ENCODE measurements at regions not wholly inside any gene's neighbourhood (a gene's known extent, or its start where the extent isn't known, plus 50 kb on each side); places are given as distances from the start of the nearest gene placed in this dataset.
"Not testable (repeated sequence)": the region's sequence is repeated elsewhere in the genome, so short reads cannot be mapped to it uniquely, and the experiment has no call there.

DNA sequence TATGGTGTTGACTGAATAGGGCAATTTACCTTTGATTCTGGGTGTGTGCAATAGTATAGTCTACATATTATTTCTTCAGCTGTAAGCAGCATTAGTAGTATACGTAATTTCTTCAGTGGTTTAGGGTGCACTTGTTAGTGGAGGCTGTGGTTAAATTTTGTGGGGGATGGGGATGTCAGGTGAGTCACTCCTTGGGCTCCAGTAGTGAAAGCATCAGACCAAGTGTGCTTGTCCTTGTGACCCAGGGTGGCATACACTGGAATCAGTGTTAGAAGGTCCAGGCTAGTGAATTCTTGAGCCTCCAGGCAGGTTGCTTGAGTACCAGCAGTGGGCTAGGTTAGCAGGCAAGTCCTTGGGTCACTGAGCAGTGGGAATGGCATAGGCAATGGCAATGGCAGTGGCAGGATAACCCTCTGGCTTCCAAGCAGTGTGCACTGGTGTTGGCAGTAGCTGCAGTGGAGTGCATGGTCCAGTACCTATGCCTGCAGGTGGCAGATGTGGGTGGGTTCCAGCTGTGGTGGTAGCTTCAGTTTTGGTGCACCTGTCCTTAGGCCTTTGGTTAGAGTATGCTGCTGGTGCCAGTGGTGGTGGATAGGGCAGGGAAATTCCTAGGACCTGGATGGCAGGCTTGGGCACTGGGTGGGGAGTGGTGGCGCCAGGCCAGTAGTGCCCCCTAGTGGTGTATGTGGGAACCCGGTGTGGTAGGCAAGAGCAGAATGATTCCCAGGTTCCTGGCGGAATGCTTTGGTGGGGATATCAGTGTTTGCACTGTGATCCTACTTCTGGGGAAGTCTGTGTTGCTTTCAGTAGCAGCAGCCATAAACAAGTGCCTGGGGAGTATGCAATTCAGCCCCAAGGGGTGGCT, 531.0 kb downstream of the SMARCA1 start:
- no peak overlapping the region for H3K4me3 ChIP-seq
- no peaks in the 10 kb centered on the region for H3K27me3 ChIP-seq
- 80 to 100% methylated on average over 1 to 2 of the region's 4 CpGs for WGBS, 2 donors (ENCODE audit: low coverage in 1 of 2)
- H3K9me3 ChIP-seq = no peaks in the 10 kb centered on the region
- H3K27ac ChIP-seq = no peak overlapping the region
- no peak for ATAC-seq
- no peaks in the 10 kb centered on the region for H3K36me3 ChIP-seq
- no peaks in the 10 kb centered on the region for H3K4me1 ChIP-seq
- TF ChIP-seq EP300 (IDR thresholded peaks at IDR 0.05) = no peak
- TF ChIP-seq, protein P1, sequence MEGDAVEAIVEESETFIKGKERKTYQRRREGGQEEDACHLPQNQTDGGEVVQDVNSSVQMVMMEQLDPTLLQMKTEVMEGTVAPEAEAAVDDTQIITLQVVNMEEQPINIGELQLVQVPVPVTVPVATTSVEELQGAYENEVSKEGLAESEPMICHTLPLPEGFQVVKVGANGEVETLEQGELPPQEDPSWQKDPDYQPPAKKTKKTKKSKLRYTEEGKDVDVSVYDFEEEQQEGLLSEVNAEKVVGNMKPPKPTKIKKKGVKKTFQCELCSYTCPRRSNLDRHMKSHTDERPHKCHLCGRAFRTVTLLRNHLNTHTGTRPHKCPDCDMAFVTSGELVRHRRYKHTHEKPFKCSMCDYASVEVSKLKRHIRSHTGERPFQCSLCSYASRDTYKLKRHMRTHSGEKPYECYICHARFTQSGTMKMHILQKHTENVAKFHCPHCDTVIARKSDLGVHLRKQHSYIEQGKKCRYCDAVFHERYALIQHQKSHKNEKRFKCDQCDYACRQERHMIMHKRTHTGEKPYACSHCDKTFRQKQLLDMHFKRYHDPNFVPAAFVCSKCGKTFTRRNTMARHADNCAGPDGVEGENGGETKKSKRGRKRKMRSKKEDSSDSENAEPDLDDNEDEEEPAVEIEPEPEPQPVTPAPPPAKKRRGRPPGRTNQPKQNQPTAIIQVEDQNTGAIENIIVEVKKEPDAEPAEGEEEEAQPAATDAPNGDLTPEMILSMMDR (IDR thresholded peaks at IDR 0.05) = no peak
- TF ChIP-seq POLR2AphosphoS5 (IDR thresholded peaks at IDR 0.05) = no peak
- no peak for TF ChIP-seq POLR2A (IDR thresholded peaks at IDR 0.05)

DNA sequence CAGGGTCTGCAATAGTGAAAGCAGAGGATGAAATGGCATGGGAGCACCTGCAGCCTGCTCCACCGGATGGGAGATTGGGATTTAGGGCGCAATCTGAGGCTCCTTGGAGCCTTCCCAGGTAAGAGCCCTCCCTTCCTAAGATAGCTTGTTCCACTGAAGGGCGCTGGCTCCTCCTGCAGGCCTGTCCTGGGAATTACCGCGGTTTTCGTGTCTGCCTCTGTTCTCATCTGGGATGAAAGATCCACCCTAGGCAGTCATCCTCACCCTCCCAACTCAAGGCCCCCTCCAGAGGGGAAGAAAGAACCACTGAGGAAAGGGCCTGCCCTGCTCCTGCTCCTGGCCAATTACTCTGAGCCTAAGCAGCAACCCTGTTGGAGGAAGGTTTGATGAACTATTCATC, 547.5 kb downstream of the SMARCA1 start:
- no peak overlapping the region for H3K27ac ChIP-seq
- H3K36me3 ChIP-seq = no peaks in the 10 kb centered on the region
- 30% methylated on average over 2 of the region's 6 CpGs; no CpG with 5 or more reads in 1 of the 2 donors for WGBS, 2 donors (ENCODE audit: low coverage in 1 of 2)
- no peak for ATAC-seq
- H3K4me1 ChIP-seq = no peaks in the 10 kb centered on the region
- no peak overlapping the region for H3K4me3 ChIP-seq
- H3K27me3 ChIP-seq = no peaks in the 10 kb centered on the region
- no peak for TF ChIP-seq POLR2AphosphoS5 (IDR thresholded peaks at IDR 0.05)
- TF ChIP-seq EP300 (IDR thresholded peaks at IDR 0.05) = no peak
- TF ChIP-seq, protein P1 (IDR thresholded peaks at IDR 0.05) = peak in 2 of 4 experiments; percentile 8 to 48
- TF ChIP-seq POLR2A (IDR thresholded peaks at IDR 0.05) = no peak
- no peaks in the 10 kb centered on the region for H3K9me3 ChIP-seq

DNA sequence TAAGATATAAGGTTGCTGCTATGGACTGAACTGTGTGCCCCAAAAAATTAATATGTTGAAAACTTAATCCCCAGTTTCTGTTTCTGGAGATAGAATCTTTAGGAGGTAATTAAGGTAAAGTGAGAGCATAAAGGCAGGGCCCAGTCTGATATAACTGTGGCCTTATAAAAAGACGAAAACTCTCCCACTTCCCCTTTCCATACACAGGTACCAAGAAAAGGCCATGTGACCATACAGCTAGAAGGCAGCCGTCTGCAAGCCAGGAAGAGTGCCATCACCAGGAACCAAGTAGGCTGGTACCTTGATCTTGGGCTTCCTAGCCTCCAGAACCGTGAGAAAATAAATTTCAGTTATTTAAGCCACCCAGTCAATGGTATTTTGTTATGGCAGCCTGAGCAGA, 550.3 kb downstream of the SMARCA1 start:
- 50 to 82% methylated on average over 2 to 3 of the region's 3 CpGs for WGBS, 2 donors (ENCODE audit: low coverage in 1 of 2)
- Histone ChIP-seq H3K4me1 (no peaks in the 10 kb centered on the region), H3K27ac (no peak overlapping the region), H3K4me3 (no peak overlapping the region), H3K27me3 (no peaks in the 10 kb centered on the region), H3K36me3 (no peaks in the 10 kb centered on the region), H3K9me3 (no peaks in the 10 kb centered on the region)
- no peak for ATAC-seq
- TF ChIP-seq EP300 (IDR thresholded peaks at IDR 0.05) = no peak

DNA sequence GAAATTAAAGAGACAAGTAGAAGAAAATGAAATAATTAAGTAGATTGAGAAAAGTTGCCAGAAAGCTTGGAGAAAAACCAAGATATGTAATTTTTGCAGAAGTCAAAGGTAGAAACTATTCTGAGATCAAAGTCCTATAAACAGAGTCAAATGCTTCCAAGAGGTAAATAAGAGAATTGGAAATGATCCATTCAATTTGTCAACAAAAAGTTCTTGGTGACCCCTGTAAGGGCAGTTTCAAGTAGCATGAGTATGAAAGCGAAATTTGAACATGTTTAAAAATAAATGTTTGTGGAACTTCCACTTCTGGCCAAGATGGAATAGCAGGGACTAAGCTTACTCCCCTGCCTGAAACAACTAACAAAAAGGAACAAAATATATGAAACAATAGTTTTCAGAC, 562.0 kb downstream of the SMARCA1 start:
- Histone ChIP-seq H3K9me3 (no peaks in the 10 kb centered on the region), H3K4me1 (no peaks in the 10 kb centered on the region), H3K27me3 (no peaks in the 10 kb centered on the region), H3K36me3 (no peaks in the 10 kb centered on the region), H3K27ac (no peak overlapping the region), H3K4me3 (no peak overlapping the region)
- TF ChIP-seq POLR2A (IDR thresholded peaks at IDR 0.05) (no peak), EP300 (IDR thresholded peaks at IDR 0.05) (no peak), POLR2AphosphoS5 (IDR thresholded peaks at IDR 0.05) (no peak)
- TF ChIP-seq, protein P1 (IDR thresholded peaks at IDR 0.05) = no peak
- no peak for ATAC-seq
- WGBS, 2 donors (ENCODE audit: low coverage in 1 of 2) = 17 to 57% methylated on average over 1 of the region's 1 CpG

DNA sequence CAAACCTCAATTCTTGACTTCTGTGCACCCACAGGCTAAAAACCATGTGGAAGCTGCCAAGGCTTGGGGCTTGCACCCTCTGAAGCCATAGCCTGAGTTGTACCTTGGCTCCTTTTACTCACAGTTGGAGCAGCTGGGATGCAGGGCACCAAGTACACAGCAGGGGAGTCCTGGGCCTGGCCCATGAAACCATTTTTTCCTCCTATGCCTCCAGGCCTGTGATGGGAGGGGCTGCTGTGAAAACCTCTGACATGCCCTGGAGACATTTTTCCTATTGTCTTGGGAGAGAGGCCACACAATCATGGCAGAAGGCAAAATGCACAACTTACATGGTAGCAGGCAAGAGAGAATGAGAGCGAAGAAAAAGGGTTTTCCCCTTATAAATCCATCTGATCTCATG, 568.6 kb downstream of the SMARCA1 start:
- 67% methylated on average over 1 of the region's 1 CpG; no CpG with 5 or more reads in 1 of the 2 donors for WGBS, 2 donors (ENCODE audit: low coverage in 1 of 2)
- not testable (repeated sequence) for H3K4me3 ChIP-seq, H3K9me3 ChIP-seq, H3K4me1 ChIP-seq, ATAC-seq, H3K36me3 ChIP-seq, H3K27me3 ChIP-seq, H3K27ac ChIP-seq

DNA sequence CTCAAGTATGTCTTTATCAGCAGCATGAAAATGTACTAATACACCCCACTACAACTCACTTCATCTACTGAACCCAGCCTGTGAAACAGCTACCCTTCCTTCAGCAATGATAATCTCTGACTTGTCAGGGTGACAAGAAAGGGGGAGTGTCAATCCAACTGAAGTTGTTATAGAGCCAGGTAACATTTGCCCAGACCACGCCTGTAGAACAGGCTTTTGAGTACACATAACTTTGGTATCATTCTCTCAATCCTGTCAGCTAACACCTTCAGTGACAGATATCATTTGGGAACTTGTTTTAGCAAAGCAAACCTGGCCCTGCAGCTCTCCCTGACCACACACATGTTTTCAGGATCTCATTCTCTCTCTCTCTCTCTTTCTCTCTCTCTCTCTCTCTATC, 592.2 kb downstream of the SMARCA1 start:
- no peak overlapping the region for H3K27ac ChIP-seq
- H3K27me3 ChIP-seq = no peaks in the 10 kb centered on the region
- no peaks in the 10 kb centered on the region for H3K36me3 ChIP-seq
- no peaks in the 10 kb centered on the region for H3K4me1 ChIP-seq
- no peak overlapping the region for H3K4me3 ChIP-seq
- TF ChIP-seq POLR2AphosphoS5 (IDR thresholded peaks at IDR 0.05) (no peak), POLR2A (IDR thresholded peaks at IDR 0.05) (no peak), EP300 (IDR thresholded peaks at IDR 0.05) (no peak)
- TF ChIP-seq, protein P1 (IDR thresholded peaks at IDR 0.05) = no peak
- no peaks in the 10 kb centered on the region for H3K9me3 ChIP-seq
- ATAC-seq = no peak
- WGBS, 2 donors (ENCODE audit: low coverage in 1 of 2) = no CpG with 5 or more reads among the region's 1 CpG
